Activated CD4-positive, alpha-beta T cell treated with anti-CD3 and anti-CD28 coated beads, Interleukin-2, amount 50 U/mL, for 24 hours (primary cell): ENCODE measurements at regions not wholly inside any gene's neighbourhood (a gene's known extent, or its start where the extent isn't known, plus 50 kb on each side); places are given as distances from the start of the nearest gene placed in this dataset.

Source experiments
- DNase-seq, 2 donors: peaks; one replicate each; pipeline ENCODE4 v3.0.0-alpha.2; 2020; ENCODE audit warnings: low read depth in 1 of 2, low spot score in 1 of 2

- DNase-seq: no peak
Observed at GRCh38 chr2:146934921-146935320, 909.9 kb upstream of the ACVR2A start.

GRCh38 chr2:146931109-146931508 lies 913.7 kb upstream of the ACVR2A start:
- DNase-seq: no peak

- no peak for DNase-seq
Observed at GRCh38 chr2:146927080-146927711, 917.6 kb upstream of the ACVR2A start.

GRCh38 chr2:146918280-146918679 lies 926.5 kb upstream of the ACVR2A start:
- no peak for DNase-seq

GRCh38 chr2:146917431-146918042 lies 927.3 kb upstream of the ACVR2A start:
- DNase-seq: no peak

- no peak for DNase-seq
Observed at GRCh38 chr2:146916914-146917313, 927.9 kb upstream of the ACVR2A start.

- no peak for DNase-seq
Observed at GRCh38 chr2:146913476-146913875, 931.4 kb upstream of the ACVR2A start.

GRCh38 chr2:146912536-146912935 lies 932.3 kb upstream of the ACVR2A start:
- DNase-seq: no peak

GRCh38 chr2:146908776-146909175 lies 936.1 kb upstream of the ACVR2A start:
- no peak for DNase-seq

GRCh38 chr2:146898083-146898482 lies 946.7 kb upstream of the ACVR2A start:
- DNase-seq: no peak

- DNase-seq: no peak
Observed at GRCh38 chr2:146894514-146894913, 950.3 kb upstream of the ACVR2A start.

GRCh38 chr2:146893500-146894041 lies 951.3 kb upstream of the ACVR2A start:
- DNase-seq: no peak

GRCh38 chr2:146890491-146890890 lies 954.3 kb upstream of the ACVR2A start:
- DNase-seq: no peak

GRCh38 chr2:146879882-146880281 lies 964.9 kb upstream of the ACVR2A start:
- DNase-seq: no peak

GRCh38 chr2:146874260-146874658 lies 970.6 kb upstream of the ACVR2A start:
- DNase-seq: no peak

GRCh38 chr2:146873646-146874259 lies 971.1 kb upstream of the ACVR2A start:
- DNase-seq: no peak

- no peak for DNase-seq
Observed at GRCh38 chr2:146873056-146873455, 971.8 kb upstream of the ACVR2A start.

- no peak for DNase-seq
Observed at GRCh38 chr2:146870691-146871090, 974.1 kb upstream of the ACVR2A start.

GRCh38 chr2:146869328-146869727 lies 975.5 kb upstream of the ACVR2A start:
- DNase-seq: no peak

- no peak for DNase-seq
Observed at GRCh38 chr2:146868051-146868450, 976.8 kb upstream of the ACVR2A start.

GRCh38 chr2:146867477-146867986 lies 977.3 kb upstream of the ACVR2A start:
- DNase-seq: no peak

GRCh38 chr2:146853741-146854444 lies 990.9 kb upstream of the ACVR2A start:
- DNase-seq: no peak
